GM12878 (cell line): ENCODE measurements at regions not wholly inside any gene's neighbourhood (a gene's known extent, or its start where the extent isn't known, plus 50 kb on each side); places are given as distances from the start of the nearest gene placed in this dataset.

ENCODE experiments used
- ATAC-seq: fragments of 200-7000 bp; cut with Tn5 transposase; 3 replicates; pipeline ENCODE4 v1.9.1; 2020; ENCODE audit warnings: mild to moderate bottlenecking, moderate library complexity
- BruUV-seq: library from RNA; stranded (reverse); fragments of 400-500 nt; replicated peaks from 2 replicates; lab custom pipeline; 2021; lab: Mats Ljungman, UMichigan
- CTCF ChIA-PET: fragments of 300-600 bp; sonication (Branson Sonifier 250); formaldehyde crosslinking; extraction: SDS; loops from one replicate; lab custom pipeline; 2021; ENCODE audit warnings: inconsistent platforms; lab: Yijun Ruan, JAX
- POLR2A ChIA-PET: fragments of 350-600 bp; formaldehyde crosslinking; extraction: SDS; loops from one replicate; lab custom pipeline; 2021; ENCODE audit warnings: inconsistent platforms; lab: Charles Lee
- RAD21 ChIA-PET: fragments of 300-600 bp; sonication (Branson Sonifier 250); formaldehyde crosslinking; loops from one replicate; lab custom pipeline; 2023; ENCODE audit warnings: antibody characterized with exemption; ENCODE audit not compliant: unreplicated experiment; lab: Charles Lee
- SMC1A ChIA-PET: fragments of 300-600 bp; sonication (Branson Sonifier 250); formaldehyde crosslinking; loops from one replicate; lab custom pipeline; 2023; ENCODE audit not compliant: unreplicated experiment, uncharacterized antibody; lab: Charles Lee
- DNase-seq: peaks from one replicate; pipeline ENCODE4 v3.0.0-alpha.2; 2011; ENCODE audit warnings: low read depth, low spot score
- FAIRE-seq: peaks from 3 replicates; lab custom pipeline; 2011; peaks lifted over from hg19 to GRCh38; lab: Jason Lieb, UNC
- H2AFZ ChIP-seq: 2 replicates; pipeline ENCODE4 v1.6.0; 2011; ENCODE audit warnings: low read depth, low read length, control low read depth; ENCODE audit not compliant: control insufficient read depth
- H3K27ac ChIP-seq: 2 replicates; pipeline ENCODE4 v1.5.1; 2011; ENCODE audit warnings: control low read depth; ENCODE audit not compliant: control insufficient read depth, insufficient read depth
- H3K27me3 ChIP-seq, 2 experiments: replicated peaks in 1 of 2; 2 replicates each; pipeline versions ENCODE4 v1.6.0 to v1.6.1; 2011; ENCODE audit warnings: low read length in 1 of 2; ENCODE audit not compliant: control insufficient read depth in 2 of 2, insufficient read depth in 2 of 2
- H3K36me3 ChIP-seq, 2 experiments: 2 replicates each; pipeline ENCODE4 v1.5.1; 2011; ENCODE audit warnings: low read length in 1 of 2; ENCODE audit not compliant: control insufficient read depth in 2 of 2, insufficient read depth in 2 of 2
- H3K4me1 ChIP-seq: 2 replicates; pipeline ENCODE4 v1.6.1; 2011; ENCODE audit warnings: mild to moderate bottlenecking, low read length, moderate library complexity, mixed read lengths; ENCODE audit not compliant: control insufficient read depth, insufficient read depth
- H3K4me2 ChIP-seq: 2 replicates; pipeline ENCODE4 v1.6.0; 2011; ENCODE audit warnings: control low read depth; ENCODE audit not compliant: control insufficient read depth, insufficient read depth
- H3K4me3 ChIP-seq: fragments of 200-600 bp; sonication (generic); 2 replicates; pipeline ENCODE4 v1.5.1; 2016
- H3K79me2 ChIP-seq: 2 replicates; pipeline ENCODE4 v1.6.0; 2011; ENCODE audit warnings: low read length; ENCODE audit not compliant: control insufficient read depth, insufficient read depth
- H3K9ac ChIP-seq: 2 replicates; pipeline ENCODE4 v1.8.0; 2011; ENCODE audit warnings: low read length, control low read depth, mixed read lengths; ENCODE audit not compliant: control insufficient read depth, insufficient read depth
- H3K9me3 ChIP-seq: replicated peaks from 3 replicates; pipeline ENCODE4 v1.5.1; 2011; ENCODE audit warnings: mild to moderate bottlenecking, low read length; ENCODE audit not compliant: control insufficient read depth, insufficient read depth
- H4K20me1 ChIP-seq: 2 replicates; pipeline ENCODE4 v1.6.0; 2011; ENCODE audit not compliant: control insufficient read depth, insufficient read depth
- BHLHE40 ChIP-seq, 2 experiments: fragments of 450-650 bp in 1 of 2; IDR thresholded peaks; 2 replicates each; pipeline ENCODE4 v1.6.1; 2011 to 2017; ENCODE audit warnings: low read depth in 2 of 2, borderline replicate concordance in 1 of 2, improper control_type of control experiment in 1 of 2, low read length in 1 of 2, mild to moderate bottlenecking in 1 of 2
- DPF2 ChIP-seq: fragments of 450-650 bp; IDR thresholded peaks from 2 replicates; pipeline ENCODE4 v1.6.1; 2017; ENCODE audit warnings: mild to moderate bottlenecking
- PAX5 ChIP-seq: IDR thresholded peaks from 2 replicates; pipeline ENCODE4 v1.6.1; 2011; ENCODE audit warnings: low read depth, low read length, borderline replicate concordance
- TCF12 ChIP-seq: IDR thresholded peaks from 2 replicates; pipeline ENCODE4 v1.6.1; 2011; ENCODE audit warnings: low read depth, mild to moderate bottlenecking, low read length
- ZNF622 ChIP-seq: fragments of 450-650 bp; IDR thresholded peaks from 2 replicates; pipeline ENCODE4 v1.6.1; 2017; ENCODE audit warnings: mild to moderate bottlenecking, inconsistent platforms
- WGBS: methylation state at CpG from one replicate; pipeline ENCODE4 v1.1.6; 2016; ENCODE audit warnings: low lambda C conversion rate; ENCODE audit not compliant: insufficient replicate concordance, insufficient coverage; ENCODE audit errors: missing lambda C conversion rate; 5-methylcytosine and 5-hydroxymethylcytosine counted together
- in situ Hi-C: fragments of 300-500 bp; cut with MboI; formaldehyde crosslinking; loops from 9 replicates; pipeline ENCODE4 v1.14.3; 2018; ENCODE audit warnings: mixed read lengths
- intact Hi-C: fragments of 100-400 bp; cut with micrococcal nuclease; formaldehyde crosslinking; loops from one replicate; pipeline ENCODE4 v1.14.2; 2022; ENCODE audit not compliant: unreplicated experiment

DNA sequence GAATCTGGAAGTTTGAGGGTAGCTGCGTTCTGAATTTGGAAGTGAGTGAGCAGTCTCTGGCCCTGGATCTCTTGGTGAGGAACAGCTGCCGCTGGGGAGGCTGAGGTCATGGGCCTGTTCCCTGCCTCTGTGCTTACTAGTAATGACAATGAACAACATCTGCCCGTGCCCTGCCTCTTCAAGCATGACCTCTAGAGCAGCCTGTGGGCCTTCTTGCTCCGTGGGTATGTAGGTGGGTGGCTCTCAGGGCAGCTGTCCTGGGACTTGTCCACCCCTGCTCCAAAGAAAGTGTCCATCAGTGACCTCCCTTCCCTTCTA is 186.2 kb downstream of the CXCL12 start:
- intact Hi-C loops, result no loop called here
- POLR2A ChIA-PET, result no interaction called here
- Histone ChIP-seq H4K20me1 (no peaks in the 10 kb centered on the region), H3K27ac (no peak overlapping the region), H2AFZ (no peak overlapping the region), H3K9me3 (no peaks in the 10 kb centered on the region; the same call in 2 of the 3 replicates), H3K27me3 (no peaks in the 10 kb centered on the region), H3K79me2 (no peaks in the 10 kb centered on the region), H3K4me3 (no peak overlapping the region), H3K9ac (no peak overlapping the region), H3K36me3 (no peaks in the 10 kb centered on the region), H3K4me1 (no peaks in the 10 kb centered on the region), H3K4me2 (no peak overlapping the region)
- in situ Hi-C loops, result no loop called here
- FAIRE-seq (no peak), ATAC-seq (no peak), DNase-seq (no peak)
- BruUV-seq, result no TSS peak
- RAD21 ChIA-PET, result no interaction called here
- CTCF ChIA-PET, result no interaction called here
- 10% methylated on average over 4 of the region's 4 CpGs for WGBS
- TF ChIP-seq ZNF622 (no peak), BHLHE40 (IDR thresholded peaks at IDR 0.05; ENCODE audit: borderline replicate concordance in 1 of 2, low read depth in 2 of 2, low read length in 1 of 2) (peak in 1 of 2 experiments; percentile 17; a peak in 1 of 4 replicates), PAX5 (peak; percentile 26; the same call in 1 of the 2 replicates)
- SMC1A ChIA-PET, result no interaction called here

- RAD21 ChIA-PET, result no interaction called here
- SMC1A ChIA-PET, result no interaction called here
- Histone ChIP-seq H3K36me3 (no peaks in the 10 kb centered on the region), H3K9me3 (no peaks in the 10 kb centered on the region; the same call in 2 of the 3 replicates), H3K27ac (no peak overlapping the region), H3K4me3 (no peak overlapping the region), H3K9ac (no peak overlapping the region), H2AFZ (no peak overlapping the region), H4K20me1 (no peaks in the 10 kb centered on the region), H3K4me1 (no peaks in the 10 kb centered on the region), H3K27me3 (no peaks in the 10 kb centered on the region), H3K79me2 (no peaks in the 10 kb centered on the region), H3K4me2 (no peak overlapping the region)
- POLR2A ChIA-PET, result no interaction called here
- CTCF ChIA-PET, result no interaction called here
- no peak for FAIRE-seq
- no peak for TF ChIP-seq DPF2
- TF ChIP-seq TCF12, result 0 out of 2 replicates have a peak, but pooled peaks have one; percentile 11
- DNase-seq, result no peak
- no TSS peak for BruUV-seq
- 1% methylated on average over 4 of the region's 4 CpGs for WGBS
- in situ Hi-C loops, result no loop called here
- intact Hi-C loops, result no loop called here
- ATAC-seq, result no peak
These were observed 186.7 kb downstream of the CXCL12 start for GRCh38 chr10:44198096-44198779.
